Osteocyte (in vitro differentiated cells): ENCODE measurements at regions not wholly inside any gene's neighbourhood (a gene's known extent, or its start where the extent isn't known, plus 50 kb on each side); places are given as distances from the start of the nearest gene placed in this dataset.

Experiments used
- DNase-seq: peaks from one replicate; pipeline ENCODE4 v3.0.0; 2021; ENCODE audit warnings: mixed read lengths; ENCODE audit not compliant: unreplicated experiment; ENCODE audit errors: extremely low spot score
- H3K27ac Mint-ChIP-seq: one replicate; pipeline ENCODE4 v1.8.0; 2021; ENCODE audit warnings: mild to moderate bottlenecking, mixed read lengths; ENCODE audit not compliant: unreplicated experiment
- H3K27me3 Mint-ChIP-seq: one replicate; pipeline ENCODE4 v1.8.0; 2021; ENCODE audit warnings: mixed read lengths; ENCODE audit not compliant: unreplicated experiment
- H3K36me3 Mint-ChIP-seq: one replicate; pipeline ENCODE4 v1.8.0; 2021; ENCODE audit warnings: mixed read lengths; ENCODE audit not compliant: unreplicated experiment
- H3K4me1 Mint-ChIP-seq: one replicate; pipeline ENCODE4 v1.8.0; 2021; ENCODE audit warnings: mixed read lengths; ENCODE audit not compliant: unreplicated experiment
- H3K4me3 Mint-ChIP-seq: one replicate; pipeline ENCODE4 v1.8.0; 2021; ENCODE audit warnings: mild to moderate bottlenecking, moderate library complexity, mixed read lengths; ENCODE audit not compliant: unreplicated experiment
- H3K9me3 Mint-ChIP-seq: one replicate; pipeline ENCODE4 v1.8.0; 2021; ENCODE audit warnings: mixed read lengths; ENCODE audit not compliant: unreplicated experiment
- CTCF ChIP-seq: fragments of 200-600 bp; sonication (generic); IDR thresholded peaks from 2 replicates; pipeline ENCODE4 v1.5.0; 2021; ENCODE audit warnings: antibody characterized with exemption, mild to moderate bottlenecking, moderate library complexity

- DNase-seq: no peak
- Mint-ChIP-seq H3K4me3 (no peak overlapping the region), H3K4me1 (no peaks in the 10 kb centered on the region), H3K36me3 (no peaks in the 10 kb centered on the region), H3K27me3 (peaks cover 7% of the 10 kb centered on the region), H3K27ac (no peak overlapping the region), H3K9me3 (no peaks in the 10 kb centered on the region)
- no peak for TF ChIP-seq CTCF
These were observed 61.4 kb upstream of the ST6GALNAC3 start for GRCh38 chr1:76013206-76013581.

GRCh38 chr1:76015478-76016103 lies 59.0 kb upstream of the ST6GALNAC3 start:
- Mint-ChIP-seq H3K27ac (no peak overlapping the region), H3K4me3 (no peak overlapping the region), H3K36me3 (no peaks in the 10 kb centered on the region), H3K9me3 (no peaks in the 10 kb centered on the region), H3K27me3 (peaks cover 10% of the 10 kb centered on the region), H3K4me1 (no peaks in the 10 kb centered on the region)
- TF ChIP-seq CTCF: no peak
- DNase-seq: no peak

- Mint-ChIP-seq H3K36me3 (no peaks in the 10 kb centered on the region), H3K27ac (no peak overlapping the region), H3K4me3 (no peak overlapping the region), H3K27me3 (peaks cover 14% of the 10 kb centered on the region), H3K9me3 (no peaks in the 10 kb centered on the region), H3K4me1 (no peaks in the 10 kb centered on the region)
- no peak for TF ChIP-seq CTCF
- no peak for DNase-seq
These were observed 56.5 kb upstream of the ST6GALNAC3 start for GRCh38 chr1:76018045-76018444.

GRCh38 chr1:76021846-76022245 lies 52.7 kb upstream of the ST6GALNAC3 start:
- Mint-ChIP-seq H3K9me3 (no peaks in the 10 kb centered on the region), H3K36me3 (no peaks in the 10 kb centered on the region), H3K27me3 (peaks cover 9% of the 10 kb centered on the region), H3K4me3 (no peak overlapping the region), H3K4me1 (no peaks in the 10 kb centered on the region), H3K27ac (no peak overlapping the region)
- TF ChIP-seq CTCF: no peak
- DNase-seq: no peak

- no peaks in the 10 kb centered on the region for H3K4me1 Mint-ChIP-seq
- TF ChIP-seq CTCF: no peak
- H3K9me3 Mint-ChIP-seq: no peaks in the 10 kb centered on the region
- H3K4me3 Mint-ChIP-seq: no peak overlapping the region
- H3K27ac Mint-ChIP-seq: no peak overlapping the region
- H3K36me3 Mint-ChIP-seq: no peaks in the 10 kb centered on the region
- peaks cover 12% of the 10 kb centered on the region for H3K27me3 Mint-ChIP-seq
- DNase-seq: no peak
These were observed 50.7 kb upstream of the ST6GALNAC3 start for GRCh38 chr1:76023669-76024435.
